ENCODE measurements at regions not wholly inside any gene's neighbourhood (a gene's known extent, or its start where the extent isn't known, plus 50 kb on each side); places are given as distances from the start of the nearest gene placed in this dataset.
"Not testable (repeated sequence)": the region's sequence is repeated elsewhere in the genome, so short reads cannot be mapped to it uniquely, and the experiment has no call there.

- DNase-seq: no peak
These were observed 463.4 kb upstream of the GRID2 start for GRCh38 chr4:91840359-91840758.

- no peak for DNase-seq
These were observed 457.5 kb upstream of the GRID2 start for GRCh38 chr4:91846233-91846632.

- DNase-seq: no peak
These were observed 452.3 kb upstream of the GRID2 start for GRCh38 chr4:91851456-91851855.

GRCh38 chr4:91887926-91888325 is 415.8 kb upstream of the GRID2 start:
- no peak for DNase-seq

DNA sequence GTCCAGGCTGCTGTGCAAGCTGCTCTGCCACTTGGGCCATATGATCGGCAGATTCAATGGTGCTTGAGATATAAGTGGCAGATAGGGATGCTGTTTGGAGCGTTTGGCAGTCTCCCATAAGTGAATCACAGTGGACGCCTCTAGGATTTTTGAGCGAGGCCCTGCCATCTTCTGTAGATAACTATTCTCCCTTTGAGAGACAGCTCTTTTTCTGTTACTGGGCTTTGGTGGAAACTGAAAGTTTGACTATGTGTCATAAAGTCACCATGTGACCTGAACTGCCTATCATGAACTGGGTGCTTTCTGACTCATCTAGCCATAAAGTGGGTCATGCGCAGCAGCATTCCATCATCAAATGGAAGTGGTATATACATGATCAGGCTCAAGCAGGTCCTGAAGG is 412.5 kb upstream of the GRID2 start:
- DNase-seq: not testable (repeated sequence)

DNA sequence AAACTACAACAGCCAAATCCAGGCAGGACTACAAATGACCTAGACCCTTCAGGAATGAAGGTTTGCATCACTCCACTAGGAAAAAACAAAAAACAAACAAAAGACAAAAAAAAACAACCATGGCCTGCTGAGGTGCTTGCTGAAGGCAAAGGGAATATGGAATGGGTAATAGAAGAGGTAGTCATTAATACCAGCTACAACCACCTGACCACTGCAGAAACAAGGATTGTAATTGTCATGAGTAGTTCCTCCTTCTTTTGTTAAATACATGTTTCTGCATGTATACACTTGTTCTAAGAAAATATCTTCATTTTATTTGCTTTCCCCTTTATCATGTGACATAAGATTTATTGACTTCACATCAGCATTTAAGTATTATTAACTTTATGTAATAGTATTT is 409.8 kb upstream of the GRID2 start:
- DNase-seq: no peak

- no peak for DNase-seq
These were observed 399.2 kb upstream of the GRID2 start for GRCh38 chr4:91904556-91904955.

GRCh38 chr4:91909963-91910362 is 393.8 kb upstream of the GRID2 start:
- no peak for DNase-seq

- DNase-seq: no peak
These were observed 389.5 kb upstream of the GRID2 start for GRCh38 chr4:91914176-91914804.

DNA sequence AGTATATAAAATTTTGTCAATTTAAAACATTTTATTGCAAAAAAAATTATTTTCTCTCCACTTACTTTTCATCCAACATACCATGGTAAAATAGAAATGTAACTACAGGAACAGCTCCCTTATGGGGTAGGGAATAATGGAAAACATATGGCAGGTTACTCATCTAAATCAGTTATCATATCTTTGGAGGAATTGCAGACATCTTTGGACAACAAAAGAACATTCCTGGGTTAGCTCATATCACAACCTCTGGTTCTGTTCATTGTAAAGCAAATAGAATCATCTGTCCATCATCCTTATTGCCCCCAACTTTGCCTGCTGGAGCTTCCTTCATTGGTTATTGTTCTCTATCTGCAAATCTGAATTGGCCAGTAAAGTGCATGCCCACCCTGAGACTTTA is 387.5 kb upstream of the GRID2 start:
- no peak for DNase-seq

DNA sequence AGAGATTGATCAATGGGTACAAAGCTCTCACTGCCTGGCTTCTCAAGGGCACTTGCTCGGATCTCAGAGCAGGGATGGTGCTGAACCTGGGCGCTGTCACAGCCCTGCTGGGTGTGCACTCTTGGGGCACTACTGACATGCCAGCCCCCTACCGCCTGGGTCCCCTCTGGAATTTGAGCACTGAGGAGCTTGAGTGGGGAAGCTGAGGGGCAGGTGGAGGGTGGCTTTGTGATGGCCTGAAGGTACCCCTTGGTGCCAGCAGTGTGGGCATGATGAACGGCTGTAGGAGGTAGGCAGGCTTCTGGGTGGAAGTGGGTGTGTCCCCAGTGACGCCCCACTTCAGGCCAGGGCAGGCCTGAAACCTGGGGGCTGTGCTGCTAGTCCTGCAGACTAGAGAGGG is 379.1 kb upstream of the GRID2 start:
- no peak for DNase-seq

DNA sequence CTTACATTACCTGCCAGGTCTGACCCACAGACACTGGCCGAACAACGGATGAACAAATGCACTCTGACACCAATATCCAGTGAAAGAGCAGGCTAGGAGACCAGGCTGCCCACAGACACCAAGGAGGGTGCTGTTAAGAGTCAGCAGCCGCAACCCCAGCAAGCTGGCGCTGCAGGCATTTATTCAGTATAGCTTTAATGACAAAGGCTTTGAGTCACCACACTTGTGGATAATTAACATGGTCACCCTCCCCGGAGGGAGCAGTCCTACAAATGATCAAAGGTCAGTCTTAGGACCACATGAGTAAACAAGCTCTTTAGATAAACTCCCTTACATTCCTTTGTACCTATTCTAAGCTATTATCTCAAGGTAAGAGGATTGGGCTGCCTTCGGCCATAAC is 368.5 kb upstream of the GRID2 start:
- no peak for DNase-seq

GRCh38 chr4:91936311-91936710 is 367.5 kb upstream of the GRID2 start:
- DNase-seq: no peak

GRCh38 chr4:91957963-91958362 is 345.8 kb upstream of the GRID2 start:
- no peak for DNase-seq

GRCh38 chr4:91958596-91958995 is 345.2 kb upstream of the GRID2 start:
- no peak for DNase-seq

- no peak for DNase-seq
These were observed 342.3 kb upstream of the GRID2 start for GRCh38 chr4:91961504-91961903.

- no peak for DNase-seq
These were observed 340.3 kb upstream of the GRID2 start for GRCh38 chr4:91963486-91963885.

GRCh38 chr4:91965166-91965565 is 338.6 kb upstream of the GRID2 start:
- no peak for DNase-seq

DNA sequence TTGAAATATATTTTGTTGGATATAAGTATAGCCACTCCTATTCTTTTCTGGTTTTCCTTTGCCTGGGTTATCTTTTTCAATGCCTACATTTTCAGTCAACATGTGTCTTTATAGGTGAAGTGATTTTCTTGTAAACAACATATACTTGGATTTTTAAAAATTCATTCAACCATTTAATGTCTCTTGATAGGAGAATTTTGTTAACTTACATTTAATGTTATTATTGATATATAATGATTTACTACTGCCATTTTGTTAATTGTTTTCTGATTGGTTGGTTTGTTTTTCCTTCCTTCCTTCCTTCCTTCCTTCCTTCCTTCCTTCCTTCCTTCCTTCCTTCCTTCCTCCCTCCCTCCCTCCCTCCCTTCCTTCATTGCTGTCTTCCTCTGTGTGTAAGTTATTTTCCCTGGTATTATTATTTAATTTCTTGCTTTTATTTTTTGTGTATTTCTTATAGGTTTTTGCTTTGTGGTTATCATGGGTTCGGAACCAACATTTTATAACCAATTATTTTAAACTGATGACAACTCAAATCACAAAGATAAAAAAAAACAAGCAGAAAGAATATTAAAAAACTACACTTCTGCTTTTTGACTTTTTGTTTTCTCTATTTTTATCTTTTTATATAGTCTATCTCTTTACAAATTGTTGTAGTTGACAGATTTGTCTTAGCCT is 330.1 kb upstream of the GRID2 start:
- no peak for DNase-seq

DNA sequence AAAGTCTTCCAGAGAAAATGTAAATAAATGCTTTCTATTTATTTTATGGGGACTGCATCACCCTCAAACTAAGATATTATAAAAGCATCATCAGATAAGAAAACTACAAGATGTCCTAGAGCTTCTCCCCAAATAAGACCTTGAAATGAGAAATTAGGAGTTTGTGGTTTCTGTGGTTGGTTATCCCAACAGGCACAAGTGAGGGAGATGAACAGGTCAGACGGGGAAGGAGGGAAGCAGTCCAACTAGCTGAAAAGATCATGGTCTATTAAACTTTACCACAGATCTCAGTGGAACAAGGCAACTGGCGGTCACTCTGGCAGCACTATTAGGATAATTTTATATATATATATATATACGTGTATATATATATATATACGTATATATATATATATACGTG is 319.3 kb upstream of the GRID2 start:
- no peak for DNase-seq

- no peak for DNase-seq
These were observed 313.9 kb upstream of the GRID2 start for GRCh38 chr4:91989914-91990313.

- DNase-seq: no peak
These were observed 313.0 kb upstream of the GRID2 start for GRCh38 chr4:91990726-91991125.

- no peak for DNase-seq
These were observed 306.7 kb upstream of the GRID2 start for GRCh38 chr4:91997045-91997444.
